OCI-LY7 (cell line): ENCODE measurements at regions not wholly inside any gene's neighbourhood (a gene's known extent, or its start where the extent isn't known, plus 50 kb on each side); places are given as distances from the start of the nearest gene placed in this dataset.

Experiments
- BruUV-seq: library from RNA; stranded (reverse); fragments of 400-500 nt; replicated peaks from 2 replicates; lab custom pipeline; 2021; lab: Mats Ljungman, UMichigan
- CTCF ChIA-PET: fragments of 300-600 bp; sonication (Branson Sonifier 250); formaldehyde crosslinking; loops from one replicate; lab custom pipeline; 2022; ENCODE audit warnings: antibody characterized with exemption; ENCODE audit not compliant: unreplicated experiment; lab: Charles Lee
- POLR2A ChIA-PET: fragments of 300-600 bp; sonication (Branson Sonifier 250); formaldehyde crosslinking; loops from one replicate; lab custom pipeline; 2022; ENCODE audit warnings: antibody characterized with exemption; lab: Charles Lee
- DNase-seq: peaks from one replicate; pipeline ENCODE4 v3.0.0-alpha.2; 2015; ENCODE audit warnings: low spot score
- H2AFZ ChIP-seq: fragments of 200-600 bp; sonication (generic), shearing (Covaris generic); 2 replicates; pipeline ENCODE4 v1.6.1; 2014; ENCODE audit warnings: mild to moderate bottlenecking, antibody characterized with exemption, low read length, moderate library complexity
- H3K27ac ChIP-seq: fragments of 200-600 bp; sonication (generic); 2 replicates; pipeline ENCODE4 v1.5.1; 2014; ENCODE audit warnings: mixed run types, low read depth, mild to moderate bottlenecking, moderate library complexity, low read length, inconsistent platforms; ENCODE audit not compliant: poor library complexity, severe bottlenecking
- H3K36me3 ChIP-seq: fragments of 200-600 bp; sonication (generic); 2 replicates; pipeline ENCODE4 v1.6.1; 2014; ENCODE audit warnings: mild to moderate bottlenecking, antibody characterized with exemption, low read length, moderate library complexity, mixed read lengths; ENCODE audit not compliant: insufficient read depth
- H3K4me1 ChIP-seq: fragments of 200-600 bp; sonication (generic); 2 replicates; pipeline ENCODE4 v1.5.1; 2014; ENCODE audit warnings: mild to moderate bottlenecking, low read length; ENCODE audit not compliant: insufficient read depth, poor library complexity, severe bottlenecking
- H3K4me2 ChIP-seq: fragments of 200-600 bp; sonication (generic); 2 replicates; pipeline ENCODE4 v1.6.1; 2014; ENCODE audit warnings: mild to moderate bottlenecking, low read length
- H3K4me3 ChIP-seq: fragments of 200-600 bp; sonication (generic); 2 replicates; pipeline ENCODE4 v1.5.1; 2014; ENCODE audit warnings: mild to moderate bottlenecking, low read depth, low read length; ENCODE audit not compliant: poor library complexity, severe bottlenecking
- H3K79me2 ChIP-seq: fragments of 200-600 bp; sonication (generic); 2 replicates; pipeline ENCODE4 v1.6.1; 2016; ENCODE audit warnings: low read depth, mild to moderate bottlenecking, low read length, moderate library complexity, mixed read lengths; ENCODE audit not compliant: insufficient read depth
- H3K9me2 ChIP-seq: fragments of 200-600 bp; sonication (generic); 2 replicates; pipeline ENCODE4 v1.6.1; 2016; ENCODE audit warnings: mild to moderate bottlenecking, low read length, mixed read lengths; ENCODE audit not compliant: insufficient read depth
- H3K9me3 ChIP-seq: fragments of 200-600 bp; sonication (generic); 2 replicates; pipeline ENCODE4 v1.6.1; 2014; ENCODE audit warnings: mild to moderate bottlenecking, mixed run types, low read length, mixed read lengths
- H4K20me1 ChIP-seq: fragments of 200-600 bp; sonication (generic); 2 replicates; pipeline ENCODE4 v1.6.1; 2014; ENCODE audit warnings: mild to moderate bottlenecking, antibody characterized with exemption, low read length, moderate library complexity, mixed read lengths; ENCODE audit not compliant: insufficient read depth
- EZH2phosphoT487 ChIP-seq: fragments of 200-600 bp; sonication (generic); IDR thresholded peaks from 2 replicates; pipeline ENCODE4 v1.6.1; 2018; ENCODE audit warnings: low read depth, borderline replicate concordance, mild to moderate bottlenecking, mixed run types, antibody characterized with exemption, low read length, moderate library complexity, mixed read lengths
- intact Hi-C: fragments of 100-400 bp; cut with micrococcal nuclease; formaldehyde crosslinking; loops from one replicate; pipeline ENCODE4 v1.10.0; 2022; ENCODE audit not compliant: unreplicated experiment
- TF ChIP-seq, protein P1 (sequence below): fragments of 200-600 bp; sonication (generic); conservative IDR thresholded peaks from 2 replicates; pipeline ENCODE4 v1.5.1; 2014; ENCODE audit warnings: mild to moderate bottlenecking, antibody characterized with exemption, low read length, moderate library complexity, mixed read lengths

DNA sequence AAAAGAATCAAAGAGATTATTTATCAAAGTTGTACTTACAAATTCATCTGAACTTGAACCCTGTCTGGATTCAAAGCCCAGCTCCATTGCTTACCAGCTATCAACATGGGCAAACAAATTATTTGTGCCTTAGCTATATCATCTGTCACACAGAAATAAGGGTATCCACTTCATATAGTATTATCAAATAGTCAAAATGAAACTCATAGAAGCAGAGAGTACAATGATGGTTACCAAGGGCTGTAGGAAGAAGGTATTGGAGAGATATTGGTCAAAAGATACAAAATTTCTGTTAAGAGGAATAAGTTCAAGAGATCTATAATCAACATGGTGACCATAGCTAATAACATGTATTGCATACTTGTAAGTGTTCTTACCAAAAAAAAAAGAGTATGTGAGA lies 87.8 kb upstream of the CCDC28A start:
- CTCF ChIA-PET, result no interaction called here
- intact Hi-C loops, result no loop called here
- no peak overlapping the region for H3K4me3 ChIP-seq

DNA sequence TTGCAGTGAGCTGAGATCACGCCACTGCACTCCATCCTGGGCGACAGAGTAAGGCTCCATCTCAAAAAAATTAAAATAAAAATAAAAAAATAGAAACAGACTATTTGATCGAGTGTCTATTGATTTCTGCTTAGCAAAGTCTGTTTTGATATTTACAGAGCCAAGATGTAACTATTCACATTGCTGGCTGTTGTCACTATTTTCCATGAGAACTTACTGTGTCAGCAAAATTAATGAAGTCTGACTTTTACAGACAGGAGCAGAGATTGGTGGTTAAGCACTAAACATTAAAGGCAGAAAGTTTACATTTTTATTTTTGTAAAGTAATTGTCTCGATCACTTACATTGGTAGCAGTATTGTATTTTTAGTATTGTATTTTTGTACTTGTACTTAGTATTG lies 85.0 kb upstream of the CCDC28A start:
- DNase-seq, result no peak

More for the DNA sequence above, 87.8 kb upstream of the CCDC28A start:
- Histone ChIP-seq H3K27ac (no peak overlapping the region), H4K20me1 (no peaks in the 10 kb centered on the region), H3K9me2 (no peaks in the 10 kb centered on the region), H3K9me3 (no peaks in the 10 kb centered on the region), H3K4me1 (no peaks in the 10 kb centered on the region), H3K36me3 (no peaks in the 10 kb centered on the region), H3K79me2 (no peaks in the 10 kb centered on the region), H3K4me2 (no peak overlapping the region), H2AFZ (no peak overlapping the region)
- BruUV-seq, result no TSS peak
- POLR2A ChIA-PET, result interaction anchor here (1.4 kb wide), 1 partner anchor 13 kb away, joined by 5 read pairs; no protein-coding TSS in a partner anchor
- TF ChIP-seq, protein P1, sequence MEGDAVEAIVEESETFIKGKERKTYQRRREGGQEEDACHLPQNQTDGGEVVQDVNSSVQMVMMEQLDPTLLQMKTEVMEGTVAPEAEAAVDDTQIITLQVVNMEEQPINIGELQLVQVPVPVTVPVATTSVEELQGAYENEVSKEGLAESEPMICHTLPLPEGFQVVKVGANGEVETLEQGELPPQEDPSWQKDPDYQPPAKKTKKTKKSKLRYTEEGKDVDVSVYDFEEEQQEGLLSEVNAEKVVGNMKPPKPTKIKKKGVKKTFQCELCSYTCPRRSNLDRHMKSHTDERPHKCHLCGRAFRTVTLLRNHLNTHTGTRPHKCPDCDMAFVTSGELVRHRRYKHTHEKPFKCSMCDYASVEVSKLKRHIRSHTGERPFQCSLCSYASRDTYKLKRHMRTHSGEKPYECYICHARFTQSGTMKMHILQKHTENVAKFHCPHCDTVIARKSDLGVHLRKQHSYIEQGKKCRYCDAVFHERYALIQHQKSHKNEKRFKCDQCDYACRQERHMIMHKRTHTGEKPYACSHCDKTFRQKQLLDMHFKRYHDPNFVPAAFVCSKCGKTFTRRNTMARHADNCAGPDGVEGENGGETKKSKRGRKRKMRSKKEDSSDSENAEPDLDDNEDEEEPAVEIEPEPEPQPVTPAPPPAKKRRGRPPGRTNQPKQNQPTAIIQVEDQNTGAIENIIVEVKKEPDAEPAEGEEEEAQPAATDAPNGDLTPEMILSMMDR, result no peak
- no peak for TF ChIP-seq EZH2phosphoT487
- no peak for DNase-seq

GRCh38 chr6:138689849-138690248 lies 83.7 kb upstream of the CCDC28A start:
- Histone ChIP-seq H2AFZ (no peak overlapping the region), H3K4me2 (no peak overlapping the region), H3K9me2 (no peaks in the 10 kb centered on the region), H3K9me3 (no peaks in the 10 kb centered on the region), H3K36me3 (no peaks in the 10 kb centered on the region), H3K4me1 (no peaks in the 10 kb centered on the region), H3K4me3 (no peak overlapping the region), H3K27ac (no peak overlapping the region), H4K20me1 (no peaks in the 10 kb centered on the region), H3K79me2 (no peaks in the 10 kb centered on the region)
- intact Hi-C loops, result no loop called here
- no peak for DNase-seq
- ChIA-PET POLR2A (no interaction called here), CTCF (no interaction called here)
- BruUV-seq, result no TSS peak
- TF ChIP-seq EZH2phosphoT487, result no peak
- TF ChIP-seq, protein P1, result no peak

More for the DNA sequence above, 85.0 kb upstream of the CCDC28A start:
- Histone ChIP-seq H3K27ac (no peak overlapping the region), H3K4me3 (no peak overlapping the region), H3K79me2 (no peaks in the 10 kb centered on the region), H3K36me3 (no peaks in the 10 kb centered on the region), H3K9me2 (no peaks in the 10 kb centered on the region), H3K4me2 (no peak overlapping the region), H3K4me1 (no peaks in the 10 kb centered on the region), H4K20me1 (no peaks in the 10 kb centered on the region), H2AFZ (no peak overlapping the region), H3K9me3 (no peaks in the 10 kb centered on the region)
- intact Hi-C loops, result no loop called here
- BruUV-seq, result no TSS peak
- ChIA-PET CTCF (no interaction called here), POLR2A (interaction anchor here (1.1 kb wide), 1 partner anchor 15 kb away, joined by 6 read pairs; no protein-coding TSS in a partner anchor)
- TF ChIP-seq, protein P1, result no peak
